BE2C (cell line): ENCODE measurements at regions not wholly inside any gene's neighbourhood (a gene's known extent, or its start where the extent isn't known, plus 50 kb on each side); places are given as distances from the start of the nearest gene placed in this dataset.

Source experiments
- DNase-seq: peaks from one replicate; pipeline ENCODE4 v3.0.0-alpha.2; 2020
- H3K27me3 ChIP-seq: fragments of 250-450 bp; sonication (Bioruptor Pico); 2 replicates; pipeline ENCODE4 v1.5.1; 2020; ENCODE audit warnings: mild to moderate bottlenecking
- H3K36me3 ChIP-seq: fragments of 250-450 bp; sonication (Bioruptor Pico); 2 replicates; pipeline ENCODE4 v1.5.1; 2020; ENCODE audit warnings: mild to moderate bottlenecking
- H3K4me1 ChIP-seq: fragments of 250-450 bp; sonication (Bioruptor Pico); 2 replicates; pipeline ENCODE4 v1.5.1; 2020
- H3K4me3 ChIP-seq: 2 replicates; pipeline ENCODE4 v1.5.1; 2011; ENCODE audit warnings: low read depth, low read length
- H3K9me3 ChIP-seq: fragments of 250-450 bp; sonication (Bioruptor Pico); 2 replicates; pipeline ENCODE4 v1.5.1; 2020
- TF ChIP-seq, protein P1 (sequence below): IDR thresholded peaks from 2 replicates; pipeline ENCODE4 v1.5.1; 2012; ENCODE audit warnings: mild to moderate bottlenecking, low read depth, low read length

DNA sequence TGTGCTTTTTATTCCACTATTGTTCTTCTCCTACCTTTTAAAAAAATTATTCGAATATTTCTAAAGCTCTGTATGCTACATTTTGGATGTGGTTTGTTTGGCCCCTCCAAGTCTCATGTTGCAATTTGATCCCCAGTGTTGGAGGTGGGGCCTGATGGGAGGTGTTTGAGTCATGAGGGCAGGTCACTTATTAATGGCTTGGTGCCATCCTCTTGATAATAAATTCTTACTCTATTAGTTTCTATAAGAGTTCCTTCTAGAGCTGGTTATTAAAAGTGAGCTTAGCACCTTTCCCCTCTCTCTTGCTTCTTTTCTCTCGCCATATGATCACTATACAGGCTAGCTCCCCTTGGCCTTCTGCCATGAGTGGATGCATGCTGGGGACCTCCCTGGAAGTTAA is 445.6 kb upstream of the PDE3A start:
- TF ChIP-seq, protein P1, sequence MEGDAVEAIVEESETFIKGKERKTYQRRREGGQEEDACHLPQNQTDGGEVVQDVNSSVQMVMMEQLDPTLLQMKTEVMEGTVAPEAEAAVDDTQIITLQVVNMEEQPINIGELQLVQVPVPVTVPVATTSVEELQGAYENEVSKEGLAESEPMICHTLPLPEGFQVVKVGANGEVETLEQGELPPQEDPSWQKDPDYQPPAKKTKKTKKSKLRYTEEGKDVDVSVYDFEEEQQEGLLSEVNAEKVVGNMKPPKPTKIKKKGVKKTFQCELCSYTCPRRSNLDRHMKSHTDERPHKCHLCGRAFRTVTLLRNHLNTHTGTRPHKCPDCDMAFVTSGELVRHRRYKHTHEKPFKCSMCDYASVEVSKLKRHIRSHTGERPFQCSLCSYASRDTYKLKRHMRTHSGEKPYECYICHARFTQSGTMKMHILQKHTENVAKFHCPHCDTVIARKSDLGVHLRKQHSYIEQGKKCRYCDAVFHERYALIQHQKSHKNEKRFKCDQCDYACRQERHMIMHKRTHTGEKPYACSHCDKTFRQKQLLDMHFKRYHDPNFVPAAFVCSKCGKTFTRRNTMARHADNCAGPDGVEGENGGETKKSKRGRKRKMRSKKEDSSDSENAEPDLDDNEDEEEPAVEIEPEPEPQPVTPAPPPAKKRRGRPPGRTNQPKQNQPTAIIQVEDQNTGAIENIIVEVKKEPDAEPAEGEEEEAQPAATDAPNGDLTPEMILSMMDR, result no peak
- Histone ChIP-seq H3K4me3 (no peak overlapping the region), H3K36me3 (no peaks in the 10 kb centered on the region), H3K4me1 (no peaks in the 10 kb centered on the region; the same call in 1 of the 2 replicates), H3K27me3 (no peaks in the 10 kb centered on the region), H3K9me3 (no peaks in the 10 kb centered on the region)
- DNase-seq, result no peak

DNA sequence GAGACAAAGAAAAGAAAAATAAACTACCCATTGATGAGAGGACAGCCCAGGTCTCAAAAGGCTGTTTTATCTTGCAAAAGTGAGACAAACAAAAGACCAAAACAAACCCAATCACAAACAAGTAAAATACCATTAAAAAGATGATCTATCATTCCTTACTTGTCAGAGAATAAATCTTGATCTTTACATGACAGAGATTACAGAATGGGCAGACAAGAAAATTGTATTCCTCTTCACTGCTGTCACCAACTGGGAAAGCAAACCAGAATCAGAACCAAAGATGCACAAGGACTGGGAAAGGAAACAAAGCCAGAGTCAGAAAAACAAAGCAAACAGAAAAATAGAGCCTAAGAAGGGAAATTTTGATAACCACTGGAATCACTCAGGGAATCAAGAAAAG is 444.0 kb upstream of the PDE3A start:
- H3K4me3 ChIP-seq, result no peak overlapping the region
- TF ChIP-seq, protein P1, result no peak
- H3K4me1 ChIP-seq, result no peaks in the 10 kb centered on the region
- H3K9me3 ChIP-seq, result no peaks in the 10 kb centered on the region
- DNase-seq, result no peak
- H3K36me3 ChIP-seq, result no peaks in the 10 kb centered on the region
- H3K27me3 ChIP-seq, result no peaks in the 10 kb centered on the region

DNA sequence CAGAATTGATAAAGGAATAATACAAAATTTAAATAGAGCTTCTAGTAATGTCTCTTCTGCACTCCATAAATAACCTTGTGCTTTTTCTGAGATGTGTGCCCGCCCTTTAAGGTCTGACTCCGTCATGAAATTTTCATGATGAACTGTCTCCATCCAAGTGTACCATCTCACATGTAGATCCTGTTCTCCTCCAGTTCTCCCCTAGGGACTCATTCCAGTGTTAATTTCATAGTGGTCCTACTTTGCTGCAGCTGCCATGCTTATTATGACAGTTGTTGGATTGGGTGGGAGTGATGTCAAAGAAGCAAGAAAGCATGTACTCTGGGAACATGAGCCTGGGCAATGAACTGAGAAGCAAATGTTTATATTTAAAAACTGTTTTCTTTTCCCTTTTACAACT is 442.5 kb upstream of the PDE3A start:
- TF ChIP-seq, protein P1, result no peak
- H3K4me3 ChIP-seq, result no peak overlapping the region
- H3K4me1 ChIP-seq, result no peaks in the 10 kb centered on the region
- H3K9me3 ChIP-seq, result no peaks in the 10 kb centered on the region
- H3K36me3 ChIP-seq, result no peaks in the 10 kb centered on the region
- no peak for DNase-seq
- no peaks in the 10 kb centered on the region for H3K27me3 ChIP-seq

DNA sequence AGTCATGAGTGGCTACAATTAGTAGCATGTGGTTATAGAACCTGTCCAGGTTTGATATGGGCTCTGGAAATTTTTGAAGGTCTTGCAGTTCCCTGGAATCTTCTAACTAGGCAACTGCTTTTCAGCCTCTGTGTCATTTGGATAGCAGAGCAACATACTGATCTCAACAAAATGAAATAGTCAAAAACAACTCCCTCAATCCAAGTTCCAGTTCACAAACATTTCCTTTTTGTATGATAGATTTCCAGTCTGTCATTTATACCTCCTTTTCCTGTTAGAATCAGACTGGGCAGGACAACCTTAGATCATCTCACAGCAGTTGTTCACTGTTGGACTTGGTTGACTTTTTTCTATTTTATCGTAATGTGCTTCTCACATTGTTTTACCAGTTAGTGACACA is 442.1 kb upstream of the PDE3A start:
- Histone ChIP-seq H3K4me1 (no peaks in the 10 kb centered on the region), H3K36me3 (no peaks in the 10 kb centered on the region), H3K4me3 (no peak overlapping the region), H3K9me3 (no peaks in the 10 kb centered on the region), H3K27me3 (no peaks in the 10 kb centered on the region)
- TF ChIP-seq, protein P1, result no peak
- no peak for DNase-seq

DNA sequence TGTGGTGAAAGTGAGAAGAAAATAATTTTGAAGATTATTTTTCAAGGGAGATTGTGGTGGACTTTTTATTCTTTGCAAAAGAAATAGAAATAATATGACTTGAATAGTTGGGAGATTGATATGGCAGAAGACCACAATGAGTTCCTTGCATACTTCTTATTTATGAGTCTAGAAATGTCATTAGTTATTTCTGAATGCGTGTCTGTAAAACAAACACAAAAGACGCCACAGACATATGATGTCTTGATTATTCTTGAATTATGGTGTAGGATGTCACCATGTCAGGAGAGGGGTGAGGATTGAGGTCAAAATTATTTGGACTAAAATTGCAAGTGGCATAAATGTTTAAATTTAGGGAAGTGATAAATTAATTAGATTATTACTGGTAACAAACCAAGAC is 440.7 kb upstream of the PDE3A start:
- Histone ChIP-seq H3K9me3 (no peaks in the 10 kb centered on the region), H3K4me3 (no peak overlapping the region), H3K4me1 (no peaks in the 10 kb centered on the region), H3K36me3 (no peaks in the 10 kb centered on the region), H3K27me3 (no peaks in the 10 kb centered on the region)
- DNase-seq, result no peak
- TF ChIP-seq, protein P1, result no peak

DNA sequence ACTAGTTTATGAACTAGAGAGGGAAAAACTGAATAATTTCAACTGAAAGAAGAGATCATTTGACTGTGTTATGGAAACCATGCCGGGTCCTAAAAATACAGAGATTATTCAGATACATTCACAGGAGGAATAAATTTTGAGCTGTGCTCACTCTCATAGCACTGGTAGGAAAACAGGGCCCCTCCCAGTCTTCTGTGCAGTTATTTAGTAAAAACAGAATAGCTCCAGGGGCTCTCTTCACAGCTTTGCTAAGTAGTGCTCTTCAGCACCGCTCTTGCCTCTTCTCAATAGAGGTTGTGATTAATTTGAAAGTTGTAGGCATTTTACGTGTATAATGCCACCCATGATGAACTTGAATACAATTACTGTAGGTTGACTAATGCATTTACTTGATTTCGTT is 435.9 kb upstream of the PDE3A start:
- Histone ChIP-seq H3K4me3 (no peak overlapping the region), H3K4me1 (no peaks in the 10 kb centered on the region), H3K36me3 (no peaks in the 10 kb centered on the region), H3K9me3 (no peaks in the 10 kb centered on the region), H3K27me3 (no peaks in the 10 kb centered on the region)
- TF ChIP-seq, protein P1, result no peak
- DNase-seq, result no peak
